Body of pancreas (tissue), 4 donors: ENCODE measurements at regions not wholly inside any gene's neighbourhood (a gene's known extent, or its start where the extent isn't known, plus 50 kb on each side); places are given as distances from the start of the nearest gene placed in this dataset.

Experiments used
- POLR2A ChIP-seq, 3 donors: fragments of 450-650 bp; IDR thresholded peaks; one replicate each; pipeline ENCODE4 v1.6.1; 2016; ENCODE audit warnings: antibody characterized with exemption in 3 of 3, mild to moderate bottlenecking in 2 of 3
- TF ChIP-seq, protein P1 (sequence below), 7 experiments: fragments of 450-650 bp in 4 of 7; fragments of 200-600 bp in 3 of 7; sonication (generic) in 3 of 7; IDR thresholded peaks; one replicate each; pipeline ENCODE4 v1.5.1; 2016 to 2019; ENCODE audit warnings: antibody characterized with exemption in 7 of 7

DNA sequence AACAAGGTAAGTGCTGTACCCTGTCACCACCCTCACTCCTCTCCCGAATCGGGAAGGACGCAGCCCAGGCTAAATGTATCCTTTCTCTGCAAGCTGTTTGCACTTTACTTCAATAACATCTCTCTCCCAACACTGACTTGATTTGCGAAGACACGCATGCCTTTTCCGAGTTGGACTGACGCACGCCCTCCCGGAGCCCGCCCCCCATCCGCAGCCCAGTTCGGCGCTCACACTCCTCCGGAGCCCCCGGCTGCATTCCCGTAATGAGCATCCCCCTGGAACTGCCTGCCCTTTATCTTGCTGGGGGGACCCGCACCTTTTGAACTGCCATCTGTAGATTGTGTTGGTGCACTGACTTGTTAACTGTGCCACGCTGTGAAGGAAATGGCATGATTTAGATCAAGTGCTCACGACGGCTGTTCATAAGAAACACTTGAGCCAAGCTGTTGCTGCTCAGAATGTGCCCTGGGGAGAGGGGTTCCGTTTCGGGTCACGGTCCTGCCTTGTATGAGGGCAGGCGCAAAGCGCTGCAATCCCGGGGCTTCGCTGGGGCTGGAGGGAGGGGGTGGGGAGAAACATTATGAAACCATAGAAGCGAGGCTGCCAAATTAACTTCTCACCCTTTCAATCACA is 176.6 kb upstream of the CDKN3 start:
- TF ChIP-seq POLR2A (IDR thresholded peaks at IDR 0.05) = no peak
- TF ChIP-seq, protein P1, sequence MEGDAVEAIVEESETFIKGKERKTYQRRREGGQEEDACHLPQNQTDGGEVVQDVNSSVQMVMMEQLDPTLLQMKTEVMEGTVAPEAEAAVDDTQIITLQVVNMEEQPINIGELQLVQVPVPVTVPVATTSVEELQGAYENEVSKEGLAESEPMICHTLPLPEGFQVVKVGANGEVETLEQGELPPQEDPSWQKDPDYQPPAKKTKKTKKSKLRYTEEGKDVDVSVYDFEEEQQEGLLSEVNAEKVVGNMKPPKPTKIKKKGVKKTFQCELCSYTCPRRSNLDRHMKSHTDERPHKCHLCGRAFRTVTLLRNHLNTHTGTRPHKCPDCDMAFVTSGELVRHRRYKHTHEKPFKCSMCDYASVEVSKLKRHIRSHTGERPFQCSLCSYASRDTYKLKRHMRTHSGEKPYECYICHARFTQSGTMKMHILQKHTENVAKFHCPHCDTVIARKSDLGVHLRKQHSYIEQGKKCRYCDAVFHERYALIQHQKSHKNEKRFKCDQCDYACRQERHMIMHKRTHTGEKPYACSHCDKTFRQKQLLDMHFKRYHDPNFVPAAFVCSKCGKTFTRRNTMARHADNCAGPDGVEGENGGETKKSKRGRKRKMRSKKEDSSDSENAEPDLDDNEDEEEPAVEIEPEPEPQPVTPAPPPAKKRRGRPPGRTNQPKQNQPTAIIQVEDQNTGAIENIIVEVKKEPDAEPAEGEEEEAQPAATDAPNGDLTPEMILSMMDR (IDR thresholded peaks at IDR 0.05) = no peak
